ENCODE measurements at regions not wholly inside any gene's neighbourhood (a gene's known extent, or its start where the extent isn't known, plus 50 kb on each side); places are given as distances from the start of the nearest gene placed in this dataset.

DNA sequence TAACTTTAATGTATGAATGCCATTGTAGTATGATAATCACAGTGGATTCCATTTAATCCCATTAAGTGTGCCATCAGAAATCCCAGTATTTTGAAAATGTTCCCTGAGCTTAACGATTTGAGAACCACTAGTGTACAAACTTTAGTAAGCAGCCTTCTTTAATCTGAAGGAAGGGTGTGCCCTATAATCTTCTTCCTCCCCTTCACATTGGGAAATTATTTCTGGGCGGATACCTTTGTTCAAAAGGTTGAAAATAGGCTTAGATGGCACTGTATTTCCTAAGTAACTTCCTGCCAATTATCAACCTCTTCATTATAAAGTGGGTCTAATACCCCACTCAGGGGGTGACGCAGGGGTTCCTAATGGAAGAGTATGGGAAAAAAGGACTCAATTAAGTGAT, 62.4 kb downstream of the GTPBP8 start:
- Histone ChIP-seq H2AK5ac (ENCODE audit: insufficient read length, low read length) (no peak overlapping the region), H4K5ac (ENCODE audit: insufficient read length, low read depth, low read length) (no peak overlapping the region), H2BK12ac (ENCODE audit: insufficient read length, low read depth, low read length) (no peak overlapping the region), H3K23me2 (ENCODE audit: insufficient read length, low read depth, low read length, poor library complexity, severe bottlenecking) (no peaks in the 10 kb centered on the region), H2BK5ac (ENCODE audit: insufficient read length, low read length) (no peak overlapping the region), H3K56ac (ENCODE audit: insufficient read length, low read depth, low read length) (no peak overlapping the region), H3K79me2 (ENCODE audit: insufficient read depth, low read length) (no peaks in the 10 kb centered on the region), H3T11ph (ENCODE audit: low read length) (no peak overlapping the region), H3K23ac (ENCODE audit: insufficient read length, low read depth, low read length) (no peak overlapping the region), H4K8ac (replicated peaks; ENCODE audit: insufficient read length, low read depth, low read length) (no peak overlapping the region), H2BK15ac (ENCODE audit: low read depth, low read length) (no peak overlapping the region), H4K20me1 (ENCODE audit: control insufficient read depth, insufficient read depth, insufficient read length) (no peaks in the 10 kb centered on the region), H3K9ac (ENCODE audit: extremely low read depth, insufficient read length, low read length) (no peak overlapping the region), H3K18ac (ENCODE audit: insufficient read length, low read depth, low read length) (no peak overlapping the region), H3K79me1 (ENCODE audit: insufficient read depth, low read depth, low read length, poor library complexity, severe bottlenecking) (no peaks in the 10 kb centered on the region), H3K4me1 (ENCODE audit: insufficient read depth, low read length) (no peaks in the 10 kb centered on the region; the same call in 1 of the 2 replicates), H2BK120ac (ENCODE audit: low read depth, low read length, poor library complexity, severe bottlenecking) (no peak overlapping the region), H3K27ac (ENCODE audit: insufficient read length, low read depth, low read length) (no peak overlapping the region), H3K27me3 (ENCODE audit: insufficient read depth, low read length) (no peaks in the 10 kb centered on the region), H3K4me2 (ENCODE audit: insufficient read depth, insufficient read length, low read length) (no peak overlapping the region), H3K9me3 (ENCODE audit: control insufficient read depth, low read depth, low read length) (no peaks in the 10 kb centered on the region), H2BK20ac (ENCODE audit: low read depth, low read length, poor library complexity, severe bottlenecking) (no peak overlapping the region), H3K14ac (ENCODE audit: insufficient read depth, low read length) (no peak overlapping the region), H4K91ac (ENCODE audit: insufficient read length, low read depth, low read length) (no peak overlapping the region), H2AFZ (ENCODE audit: low read length) (no peak overlapping the region), H3K4ac (ENCODE audit: low read depth, low read length) (no peak overlapping the region)
- peaks cover 3% of the 10 kb centered on the region in 2 experiments; a peak in 2 of 4 replicates for H3K4me1 Mint-ChIP-seq
- no peak overlapping the region for H3K27ac Mint-ChIP-seq
- H3K27me3 Mint-ChIP-seq (ENCODE audit: low read depth): peaks cover 11% of the 10 kb centered on the region
- H3K4me3 Mint-ChIP-seq: no peak overlapping the region
- peaks cover 2 to 3% of the 10 kb centered on the region in 2 experiments; a peak in 3 of 5 replicates for H3K9me3 Mint-ChIP-seq
- WGBS (ENCODE audit: extremely low coverage, insufficient read length, low lambda C conversion rate): no CpG with 5 or more reads among the region's 3 CpGs
- DNase-seq: no peak
- TF ChIP-seq, protein P1, sequence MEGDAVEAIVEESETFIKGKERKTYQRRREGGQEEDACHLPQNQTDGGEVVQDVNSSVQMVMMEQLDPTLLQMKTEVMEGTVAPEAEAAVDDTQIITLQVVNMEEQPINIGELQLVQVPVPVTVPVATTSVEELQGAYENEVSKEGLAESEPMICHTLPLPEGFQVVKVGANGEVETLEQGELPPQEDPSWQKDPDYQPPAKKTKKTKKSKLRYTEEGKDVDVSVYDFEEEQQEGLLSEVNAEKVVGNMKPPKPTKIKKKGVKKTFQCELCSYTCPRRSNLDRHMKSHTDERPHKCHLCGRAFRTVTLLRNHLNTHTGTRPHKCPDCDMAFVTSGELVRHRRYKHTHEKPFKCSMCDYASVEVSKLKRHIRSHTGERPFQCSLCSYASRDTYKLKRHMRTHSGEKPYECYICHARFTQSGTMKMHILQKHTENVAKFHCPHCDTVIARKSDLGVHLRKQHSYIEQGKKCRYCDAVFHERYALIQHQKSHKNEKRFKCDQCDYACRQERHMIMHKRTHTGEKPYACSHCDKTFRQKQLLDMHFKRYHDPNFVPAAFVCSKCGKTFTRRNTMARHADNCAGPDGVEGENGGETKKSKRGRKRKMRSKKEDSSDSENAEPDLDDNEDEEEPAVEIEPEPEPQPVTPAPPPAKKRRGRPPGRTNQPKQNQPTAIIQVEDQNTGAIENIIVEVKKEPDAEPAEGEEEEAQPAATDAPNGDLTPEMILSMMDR (conservative IDR thresholded peaks at IDR 0.05): no peak
- H3K36me3 Mint-ChIP-seq (ENCODE audit: insufficient read depth in 1 of 3, low read depth in 3 of 3): peaks cover 0 to under 1% (median under 1%) of the 10 kb centered on the region in 3 experiments; a peak in 3 of 7 replicates
